ENCODE measurements at regions not wholly inside any gene's neighbourhood (a gene's known extent, or its start where the extent isn't known, plus 50 kb on each side); places are given as distances from the start of the nearest gene placed in this dataset.

DNA sequence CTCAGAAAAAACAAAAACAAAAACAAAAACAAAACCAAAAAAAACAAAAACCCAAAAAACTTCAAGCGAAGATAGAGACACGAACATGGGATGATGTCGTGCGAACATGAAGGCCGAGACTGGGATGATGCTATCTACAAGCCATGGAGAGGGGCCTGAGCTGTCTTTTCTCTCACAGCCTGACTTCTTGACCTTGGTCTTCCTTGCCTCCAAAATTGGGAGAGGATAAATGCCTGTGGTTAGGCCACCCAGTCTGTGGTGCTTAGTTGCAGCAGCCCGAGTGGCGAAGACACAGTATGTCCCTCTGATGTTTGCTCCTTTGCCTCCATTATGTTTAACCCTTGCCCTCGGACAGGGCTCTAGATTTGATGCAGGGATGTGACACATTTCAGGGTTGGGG lies 130.4 kb upstream of the BASP1 start:
- no peak for TF ChIP-seq POLR2AphosphoS5 (IDR thresholded peaks at IDR 0.05; ENCODE audit: borderline replicate concordance, low read depth, low read length)
- no peak for TF ChIP-seq EZH2 (IDR thresholded peaks at IDR 0.05)
